ENCODE measurements at regions not wholly inside any gene's neighbourhood (a gene's known extent, or its start where the extent isn't known, plus 50 kb on each side); places are given as distances from the start of the nearest gene placed in this dataset.

GRCh38 chr4:181193131-181193930 lies 1049.9 kb upstream of the TENM3 start:
- DNase-seq: no peak

GRCh38 chr4:181194096-181194495 lies 1049.1 kb upstream of the TENM3 start:
- no peak for DNase-seq

- no peak for DNase-seq
Measured at GRCh38 chr4:181200076-181200475, 1043.1 kb upstream of the TENM3 start.

GRCh38 chr4:181202240-181202639 lies 1041.0 kb upstream of the TENM3 start:
- no peak for DNase-seq

GRCh38 chr4:181204109-181204508 lies 1039.1 kb upstream of the TENM3 start:
- no peak for DNase-seq

- DNase-seq: no peak
Measured at GRCh38 chr4:181213551-181213950, 1029.7 kb upstream of the TENM3 start.

- DNase-seq: no peak
Measured at GRCh38 chr4:181216501-181216900, 1026.7 kb upstream of the TENM3 start.

- DNase-seq: no peak
Measured at GRCh38 chr4:181219783-181220416, 1023.3 kb upstream of the TENM3 start.

- DNase-seq: no peak
Measured at GRCh38 chr4:181224852-181225251, 1018.4 kb upstream of the TENM3 start.

- no peak for DNase-seq
Measured at GRCh38 chr4:181225616-181226261, 1017.5 kb upstream of the TENM3 start.

- DNase-seq: no peak
Measured at GRCh38 chr4:181234951-181235680, 1008.1 kb upstream of the TENM3 start.

- DNase-seq: no peak
Measured at GRCh38 chr4:181245326-181245725, 997.9 kb upstream of the TENM3 start.

GRCh38 chr4:181249031-181249430 lies 994.2 kb upstream of the TENM3 start:
- DNase-seq: no peak

GRCh38 chr4:181254771-181255170 lies 988.4 kb upstream of the TENM3 start:
- no peak for DNase-seq

- no peak for DNase-seq
Measured at GRCh38 chr4:181258569-181258968, 984.6 kb upstream of the TENM3 start.

GRCh38 chr4:181259081-181259709 lies 984.0 kb upstream of the TENM3 start:
- peak; percentile 91 for DNase-seq

- peak; percentile 73 for DNase-seq
Measured at GRCh38 chr4:181261279-181261678, 981.9 kb upstream of the TENM3 start.

- DNase-seq: peak; percentile 33
Measured at GRCh38 chr4:181264893-181265292, 978.3 kb upstream of the TENM3 start.

- no peak for DNase-seq
Measured at GRCh38 chr4:181265370-181265769, 977.8 kb upstream of the TENM3 start.

- DNase-seq: no peak
Measured at GRCh38 chr4:181271116-181271640, 972.0 kb upstream of the TENM3 start.

GRCh38 chr4:181272422-181272821 lies 970.8 kb upstream of the TENM3 start:
- no peak for DNase-seq

GRCh38 chr4:181278941-181279340 lies 964.3 kb upstream of the TENM3 start:
- no peak for DNase-seq

- no peak for DNase-seq
Measured at GRCh38 chr4:181281451-181281850, 961.8 kb upstream of the TENM3 start.
